AG09309 (cell line): ENCODE measurements at regions not wholly inside any gene's neighbourhood (a gene's known extent, or its start where the extent isn't known, plus 50 kb on each side); places are given as distances from the start of the nearest gene placed in this dataset.

Experiments
- DNase-seq: peaks from one replicate; pipeline ENCODE4 v3.0.0-alpha.2; 2010; ENCODE audit warnings: low read depth
- H3K4me3 ChIP-seq: 2 replicates; pipeline ENCODE4 v1.5.1; 2011; ENCODE audit warnings: mild to moderate bottlenecking, low read depth, low read length, moderate library complexity; ENCODE audit not compliant: control insufficient read depth
- TF ChIP-seq, protein P1 (sequence below): IDR thresholded peaks from 2 replicates; pipeline ENCODE4 v1.5.1; 2011; ENCODE audit warnings: mild to moderate bottlenecking, low read depth, low read length, inconsistent platforms; ENCODE audit not compliant: insufficient read depth, control insufficient read depth; ENCODE audit errors: missing control alignments

DNA sequence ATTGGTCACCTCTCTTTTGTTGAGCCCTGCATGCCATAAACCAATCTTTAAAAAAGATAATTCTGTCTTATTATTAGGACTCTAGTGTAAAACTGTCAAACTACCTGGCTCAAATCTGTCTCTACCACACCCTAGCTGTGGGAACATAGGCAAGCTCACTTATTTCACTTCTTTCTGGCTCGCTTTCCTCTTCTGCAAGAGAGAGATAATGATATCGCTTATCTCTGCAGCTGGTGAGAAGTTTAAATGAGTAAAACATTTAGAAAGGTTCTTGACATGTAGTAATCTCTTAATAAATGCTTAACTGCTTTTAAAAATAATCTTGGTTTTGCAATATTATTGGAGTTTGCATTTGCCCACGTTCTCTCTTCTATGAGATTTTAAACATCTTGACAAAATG lies 1109.2 kb downstream of the RAPGEF2 start:
- no peak for DNase-seq
- no peak overlapping the region for H3K4me3 ChIP-seq
- TF ChIP-seq, protein P1, sequence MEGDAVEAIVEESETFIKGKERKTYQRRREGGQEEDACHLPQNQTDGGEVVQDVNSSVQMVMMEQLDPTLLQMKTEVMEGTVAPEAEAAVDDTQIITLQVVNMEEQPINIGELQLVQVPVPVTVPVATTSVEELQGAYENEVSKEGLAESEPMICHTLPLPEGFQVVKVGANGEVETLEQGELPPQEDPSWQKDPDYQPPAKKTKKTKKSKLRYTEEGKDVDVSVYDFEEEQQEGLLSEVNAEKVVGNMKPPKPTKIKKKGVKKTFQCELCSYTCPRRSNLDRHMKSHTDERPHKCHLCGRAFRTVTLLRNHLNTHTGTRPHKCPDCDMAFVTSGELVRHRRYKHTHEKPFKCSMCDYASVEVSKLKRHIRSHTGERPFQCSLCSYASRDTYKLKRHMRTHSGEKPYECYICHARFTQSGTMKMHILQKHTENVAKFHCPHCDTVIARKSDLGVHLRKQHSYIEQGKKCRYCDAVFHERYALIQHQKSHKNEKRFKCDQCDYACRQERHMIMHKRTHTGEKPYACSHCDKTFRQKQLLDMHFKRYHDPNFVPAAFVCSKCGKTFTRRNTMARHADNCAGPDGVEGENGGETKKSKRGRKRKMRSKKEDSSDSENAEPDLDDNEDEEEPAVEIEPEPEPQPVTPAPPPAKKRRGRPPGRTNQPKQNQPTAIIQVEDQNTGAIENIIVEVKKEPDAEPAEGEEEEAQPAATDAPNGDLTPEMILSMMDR = no peak

DNA sequence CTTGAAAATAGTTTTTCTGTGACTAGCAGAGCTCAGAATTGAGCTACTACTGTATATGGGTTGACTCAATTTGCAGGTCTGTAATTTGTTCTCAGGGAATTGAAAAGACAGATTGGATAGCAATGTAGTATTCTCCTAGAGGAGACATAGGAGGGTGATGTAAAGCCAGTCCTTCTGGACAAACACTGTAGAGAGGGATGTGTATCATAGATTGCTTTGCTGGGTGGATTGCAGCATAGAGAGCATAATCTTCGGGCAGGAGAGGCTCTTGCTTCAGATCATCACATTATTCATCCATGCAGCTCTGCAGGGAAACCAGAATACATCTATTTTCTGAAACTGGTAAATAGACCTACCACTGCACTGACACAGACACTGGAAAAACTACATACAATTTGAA lies 1110.5 kb downstream of the RAPGEF2 start:
- no peak for DNase-seq
- TF ChIP-seq, protein P1 = no peak
- H3K4me3 ChIP-seq = no peak overlapping the region

DNA sequence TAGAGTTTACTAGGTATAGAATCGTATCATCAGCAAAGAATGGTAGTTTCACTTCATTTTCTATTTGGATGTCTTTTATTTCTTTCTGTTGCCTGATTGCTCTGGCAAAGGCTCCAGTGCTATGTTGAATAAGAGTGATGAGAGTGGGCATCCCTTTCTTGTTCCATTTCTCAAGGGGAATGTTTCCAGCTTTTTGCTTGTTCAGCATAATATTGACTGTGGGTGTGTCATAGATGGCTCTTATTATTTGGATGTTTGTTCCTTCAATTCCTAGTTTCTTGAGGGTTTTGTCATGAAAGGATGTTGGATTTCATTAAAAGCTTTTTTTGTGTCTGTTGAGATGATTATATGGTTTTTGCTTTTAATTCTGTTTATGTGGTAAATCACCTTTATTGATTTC lies 1114.5 kb downstream of the RAPGEF2 start:
- no peak for DNase-seq
- no peak overlapping the region for H3K4me3 ChIP-seq
- TF ChIP-seq, protein P1 = no peak

DNA sequence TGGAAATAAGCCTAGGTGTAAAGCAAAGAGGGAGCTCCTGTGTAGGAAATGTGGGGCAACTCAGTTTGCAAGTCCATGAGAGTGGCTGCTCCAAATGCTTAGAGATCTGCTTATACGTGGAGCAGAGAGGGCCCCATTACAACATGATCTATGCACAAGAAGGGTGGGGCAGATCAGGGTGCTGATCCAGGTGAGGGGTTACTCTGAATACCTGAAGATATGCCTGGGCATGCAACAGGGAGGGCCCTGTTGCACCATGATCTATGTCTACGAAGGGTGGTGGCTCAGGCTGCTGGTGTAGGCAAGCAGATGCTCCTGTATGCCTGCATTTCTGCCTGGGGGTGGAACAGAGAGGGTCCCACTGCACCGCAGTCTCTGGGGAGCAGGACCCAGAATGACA lies 1121.2 kb downstream of the RAPGEF2 start:
- DNase-seq = no peak
- TF ChIP-seq, protein P1 = no peak

DNA sequence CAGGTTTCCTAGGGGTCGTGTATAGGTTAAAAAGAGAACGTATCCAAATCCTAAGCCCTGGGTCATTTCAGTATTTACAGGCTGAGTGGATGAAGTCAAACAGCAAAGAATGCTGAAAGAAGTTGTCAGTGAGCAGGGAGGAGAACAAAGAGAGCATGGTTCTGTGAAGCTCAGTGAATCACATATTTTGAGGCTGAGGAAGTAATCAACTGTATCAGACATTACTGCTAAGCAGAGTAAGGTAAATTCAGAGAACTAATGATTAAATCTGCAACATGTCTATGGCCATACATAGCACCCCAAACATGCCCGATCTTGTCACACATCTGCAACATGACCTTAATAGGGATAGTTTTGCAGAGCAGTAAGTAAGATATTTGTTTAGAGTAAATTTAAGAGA lies 1130.3 kb downstream of the RAPGEF2 start:
- TF ChIP-seq, protein P1 = no peak
- H3K4me3 ChIP-seq = no peak overlapping the region

More for the DNA sequence above, 1121.2 kb downstream of the RAPGEF2 start:
- H3K4me3 ChIP-seq = no peak overlapping the region

DNA sequence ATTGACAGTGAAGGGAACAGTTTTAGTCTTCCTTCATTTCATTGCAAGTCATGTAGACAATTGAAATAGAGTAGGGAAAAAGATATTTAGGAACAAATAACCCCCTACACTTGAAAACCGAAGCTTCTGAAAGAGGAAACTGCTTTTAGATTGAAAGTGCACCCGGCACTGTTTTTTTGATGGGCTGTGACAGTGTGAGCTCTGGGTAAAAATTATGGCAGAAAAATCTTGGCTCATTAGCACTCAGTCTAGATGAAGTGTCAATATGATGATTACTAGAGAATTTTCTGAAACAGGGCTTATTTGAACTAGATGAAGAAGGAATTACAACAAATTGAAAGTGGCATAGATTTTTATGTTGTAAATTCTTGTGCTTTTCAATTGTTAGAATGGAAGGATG lies 1132.4 kb downstream of the RAPGEF2 start:
- TF ChIP-seq, protein P1 = no peak
- no peak for DNase-seq
- no peak overlapping the region for H3K4me3 ChIP-seq

More for the DNA sequence above, 1130.3 kb downstream of the RAPGEF2 start:
- no peak for DNase-seq

DNA sequence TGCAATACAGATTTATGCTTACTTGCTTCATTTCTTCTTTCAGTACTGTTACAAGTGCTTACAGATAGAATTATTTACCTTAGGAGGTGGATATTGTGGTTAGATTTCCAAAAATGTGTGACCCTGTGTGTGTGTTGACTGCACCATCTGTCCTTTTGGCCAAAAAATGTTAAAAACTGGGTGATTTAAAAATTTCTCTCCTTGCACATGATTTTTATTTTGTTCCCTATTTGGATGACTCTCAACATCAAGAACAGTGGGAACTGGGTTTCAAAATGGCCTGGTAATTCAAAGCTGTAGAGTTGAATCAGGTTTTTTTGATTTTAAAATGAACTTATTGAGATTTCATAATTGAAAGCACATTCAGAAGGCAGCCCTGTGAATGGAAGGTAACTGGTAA lies 1132.9 kb downstream of the RAPGEF2 start:
- no peak for DNase-seq
- TF ChIP-seq, protein P1 = no peak
- no peak overlapping the region for H3K4me3 ChIP-seq
